CD4-positive, alpha-beta T cell (primary cell): ENCODE measurements at regions not wholly inside any gene's neighbourhood (a gene's known extent, or its start where the extent isn't known, plus 50 kb on each side); places are given as distances from the start of the nearest gene placed in this dataset.

Experiments used
- ATAC-seq: fragments of 200-7000 bp; cut with Tn5 transposase; one replicate; pipeline ENCODE4 v1.10.0; 2022; ENCODE audit warnings: mild to moderate bottlenecking; ENCODE audit not compliant: poor library complexity
- CTCF ChIA-PET: fragments of 350-600 bp; sonication (Branson Sonifier 250); formaldehyde crosslinking; loops from one replicate; lab custom pipeline; 2021; ENCODE audit warnings: antibody characterized with exemption, inconsistent platforms; lab: Charles Lee
- POLR2A ChIA-PET: fragments of 350-600 bp; sonication (Branson Sonifier 250); formaldehyde crosslinking; loops from one replicate; lab custom pipeline; 2021; ENCODE audit warnings: antibody characterized with exemption, inconsistent platforms; lab: Charles Lee
- DNase-seq, 14 experiments: peaks; one replicate each; pipeline ENCODE4 v3.0.0-alpha.2; 2013 to 2020; ENCODE audit warnings: mixed read lengths in 2 of 14
- H3K27ac ChIP-seq, 2 donors: one replicate each; pipeline versions ENCODE4 v1.5.1 to v1.7.0; 2013; ENCODE audit warnings: low read length in 2 of 2, low read depth in 1 of 2, mild to moderate bottlenecking in 1 of 2
- H3K27me3 ChIP-seq, 2 experiments: 1 replicate in 1 of 2; 2 replicates in 1 of 2; pipeline versions ENCODE4 v1.6.1 to v1.7.0; 2013; ENCODE audit warnings: low read length in 2 of 2, control low read depth in 1 of 2, mild to moderate bottlenecking in 1 of 2, moderate library complexity in 1 of 2; ENCODE audit not compliant: insufficient read depth in 2 of 2, control insufficient read depth in 1 of 2
- H3K36me3 ChIP-seq: one replicate; pipeline ENCODE4 v1.6.1; 2013; ENCODE audit warnings: low read length, control low read depth; ENCODE audit not compliant: insufficient read depth
- H3K4me1 ChIP-seq: one replicate; pipeline ENCODE4 v1.6.1; 2013; ENCODE audit warnings: low read length, control low read depth; ENCODE audit not compliant: insufficient read depth
- H3K4me3 ChIP-seq: one replicate; pipeline ENCODE4 v1.5.1; 2013; ENCODE audit warnings: mild to moderate bottlenecking, low read length, moderate library complexity
- H3K9me3 ChIP-seq, 2 experiments: 1 replicate in 1 of 2; 2 replicates in 1 of 2; pipeline versions ENCODE4 v1.6.1 to v1.7.0; 2013; ENCODE audit warnings: low read length in 2 of 2, mild to moderate bottlenecking in 2 of 2, control low read depth in 1 of 2, moderate library complexity in 1 of 2; ENCODE audit not compliant: control insufficient read depth in 1 of 2, insufficient read depth in 1 of 2
- H3K27ac Mint-ChIP-seq: one replicate; pipeline ENCODE4 v1.8.0; 2020; ENCODE audit warnings: mixed read lengths
- H3K27me3 Mint-ChIP-seq: one replicate; pipeline ENCODE4 v1.8.0; 2021; ENCODE audit warnings: mixed read lengths
- H3K36me3 Mint-ChIP-seq: one replicate; pipeline ENCODE4 v1.8.0; 2021; ENCODE audit warnings: low read depth, mixed read lengths
- H3K4me1 Mint-ChIP-seq: one replicate; pipeline ENCODE4 v1.8.0; 2021; ENCODE audit warnings: low read depth, mixed read lengths
- H3K4me3 Mint-ChIP-seq: one replicate; pipeline ENCODE4 v1.8.0; 2020; ENCODE audit warnings: mild to moderate bottlenecking, mixed read lengths
- H3K9me3 Mint-ChIP-seq: one replicate; pipeline ENCODE4 v1.8.0; 2020; ENCODE audit warnings: mixed read lengths
- CTCF ChIP-seq: fragments of 200-600 bp; IDR thresholded peaks from one replicate; pipeline ENCODE4 v1.8.0; 2022; ENCODE audit warnings: antibody characterized with exemption, mild to moderate bottlenecking
- intact Hi-C, 2 experiments: fragments of 100-400 bp; cut with DNase I in 1 of 2; cut with micrococcal nuclease in 1 of 2; formaldehyde crosslinking; loops; one replicate each; pipeline versions ENCODE4 v1.15.1 to v1.9.0; 2023 to 2025; cut with DNase I, micrococcal nuclease

DNA sequence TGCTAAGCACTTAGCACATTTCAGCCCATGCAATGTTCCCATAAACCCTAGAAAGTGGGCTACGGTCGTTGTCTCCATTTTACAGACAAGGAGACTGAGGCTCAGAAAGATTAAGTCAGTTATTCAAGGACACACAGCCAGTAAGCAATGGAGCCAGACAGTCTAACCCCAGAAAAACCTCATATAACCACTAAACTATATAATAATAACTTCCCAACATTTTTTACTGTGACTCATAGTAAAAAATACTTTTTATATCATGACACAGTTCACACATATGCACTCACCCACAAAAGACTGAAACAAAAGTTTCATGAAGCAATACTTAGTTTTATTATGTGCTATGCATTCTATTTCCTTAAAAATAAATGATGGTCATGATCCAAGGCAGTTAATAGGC is 66.2 kb upstream of the EYA2 start:
- ATAC-seq, result no peak
- intact Hi-C loops, result no loop called here

GRCh38 chr20:46830886-46831632 is 63.6 kb upstream of the EYA2 start:
- peaks cover 2 to 10% of the 10 kb centered on the region in 2 experiments for H3K27me3 ChIP-seq
- H3K4me3 Mint-ChIP-seq, result no peak overlapping the region
- CTCF ChIA-PET, result no interaction called here

More for the DNA sequence above, 66.2 kb upstream of the EYA2 start:
- CTCF ChIA-PET, result no interaction called here
- no peak for TF ChIP-seq CTCF
- no peaks in the 10 kb centered on the region for H3K36me3 Mint-ChIP-seq
- POLR2A ChIA-PET, result no interaction called here
- Histone ChIP-seq H3K9me3 (no peaks in the 10 kb centered on the region), H3K4me3 (no peak overlapping the region), H3K27ac (no peak overlapping the region), H3K36me3 (no peaks in the 10 kb centered on the region), H3K4me1 (no peaks in the 10 kb centered on the region), H3K27me3 (peaks cover 2 to 10% of the 10 kb centered on the region in 2 experiments)
- H3K4me3 Mint-ChIP-seq, result no peak overlapping the region
- peaks cover 30% of the 10 kb centered on the region for H3K27me3 Mint-ChIP-seq
- H3K27ac Mint-ChIP-seq, result no peak overlapping the region
- DNase-seq, result no peak
- no peaks in the 10 kb centered on the region for H3K9me3 Mint-ChIP-seq
- no peaks in the 10 kb centered on the region for H3K4me1 Mint-ChIP-seq

DNA sequence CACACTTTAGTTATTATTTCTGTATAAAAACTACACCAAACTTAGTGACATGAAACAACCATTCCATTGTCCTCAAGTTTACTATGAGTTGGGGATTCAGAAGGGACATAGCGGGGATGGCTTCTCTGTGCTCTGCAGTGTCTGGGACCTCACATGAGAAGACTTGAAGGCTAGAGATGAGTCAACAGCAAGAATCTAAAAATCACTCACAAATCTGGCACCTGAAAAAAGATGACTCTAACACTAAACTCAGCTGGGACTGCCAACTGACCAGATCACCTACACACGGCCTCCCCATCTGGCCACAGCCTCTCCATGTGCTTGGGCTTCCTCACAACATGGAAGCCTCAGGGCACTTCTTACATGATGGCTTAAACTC is 63.0 kb upstream of the EYA2 start:
- no peaks in the 10 kb centered on the region for H3K9me3 ChIP-seq
- TF ChIP-seq CTCF, result no peak
- ATAC-seq, result no peak
- intact Hi-C loops, result no loop called here
- peaks cover 2 to 10% of the 10 kb centered on the region in 2 experiments for H3K27me3 ChIP-seq
- no peak for DNase-seq
- no peaks in the 10 kb centered on the region for H3K4me1 Mint-ChIP-seq
- no peaks in the 10 kb centered on the region for H3K36me3 ChIP-seq
- ChIA-PET CTCF (no interaction called here), POLR2A (no interaction called here)
- no peaks in the 10 kb centered on the region for H3K36me3 Mint-ChIP-seq
- H3K27ac Mint-ChIP-seq, result no peak overlapping the region
- H3K9me3 Mint-ChIP-seq, result no peaks in the 10 kb centered on the region
- H3K4me3 Mint-ChIP-seq, result no peak overlapping the region
- H3K27ac ChIP-seq, result no peak overlapping the region
- no peaks in the 10 kb centered on the region for H3K4me1 ChIP-seq
- H3K27me3 Mint-ChIP-seq, result peaks cover 32% of the 10 kb centered on the region
- no peak overlapping the region for H3K4me3 ChIP-seq

More at GRCh38 chr20:46830886-46831632, 63.6 kb upstream of the EYA2 start:
- Mint-ChIP-seq H3K9me3 (no peaks in the 10 kb centered on the region), H3K27me3 (peaks cover 27% of the 10 kb centered on the region), H3K4me1 (no peaks in the 10 kb centered on the region), H3K27ac (no peak overlapping the region), H3K36me3 (no peaks in the 10 kb centered on the region)
- no peak overlapping the region for H3K4me3 ChIP-seq
- no peaks in the 10 kb centered on the region for H3K4me1 ChIP-seq
- POLR2A ChIA-PET, result no interaction called here
- no peak for TF ChIP-seq CTCF
- no peak overlapping the region for H3K27ac ChIP-seq
- intact Hi-C loops, result no loop called here
- no peaks in the 10 kb centered on the region for H3K9me3 ChIP-seq
- H3K36me3 ChIP-seq, result no peaks in the 10 kb centered on the region
- no peak for ATAC-seq
- no peak for DNase-seq
